Activated CD4-positive, alpha-beta T cell treated with anti-CD3 and anti-CD28 coated beads, Interleukin-2, amount 10 ng/mL, durations not matched to agents 7 days and 5 days (primary cell): ENCODE measurements at regions not wholly inside any gene's neighbourhood (a gene's known extent, or its start where the extent isn't known, plus 50 kb on each side); places are given as distances from the start of the nearest gene placed in this dataset.
A peak's percentile ranks its signal among the peaks of the same experiment; 100 is the strongest.

ENCODE experiments used
- CTCF ChIA-PET: fragments of 350-600 bp; sonication (Branson Sonifier 250); formaldehyde crosslinking; loops from one replicate; lab custom pipeline; 2021; ENCODE audit warnings: antibody characterized with exemption; lab: Charles Lee
- POLR2A ChIA-PET: fragments of 350-600 bp; sonication (Branson Sonifier 250); formaldehyde crosslinking; loops from one replicate; lab custom pipeline; 2021; ENCODE audit warnings: antibody characterized with exemption; lab: Charles Lee
- DNase-seq: peaks from one replicate; pipeline ENCODE4 v3.0.0-alpha.2; 2020
- H3K27ac Mint-ChIP-seq: one replicate; pipeline ENCODE4 v1.8.0; 2021; ENCODE audit warnings: mild to moderate bottlenecking, moderate library complexity, mixed read lengths
- H3K27me3 Mint-ChIP-seq: one replicate; pipeline ENCODE4 v1.8.0; 2021; ENCODE audit warnings: mixed read lengths
- H3K36me3 Mint-ChIP-seq: one replicate; pipeline ENCODE4 v1.8.0; 2021; ENCODE audit warnings: low read depth, mixed read lengths
- H3K4me1 Mint-ChIP-seq: one replicate; pipeline ENCODE4 v1.8.0; 2021; ENCODE audit warnings: mixed read lengths
- H3K4me3 Mint-ChIP-seq: one replicate; pipeline ENCODE4 v1.8.0; 2021; ENCODE audit warnings: mild to moderate bottlenecking, moderate library complexity, mixed read lengths
- H3K9me3 Mint-ChIP-seq: one replicate; pipeline ENCODE4 v1.8.0; 2021; ENCODE audit warnings: mixed read lengths

DNA sequence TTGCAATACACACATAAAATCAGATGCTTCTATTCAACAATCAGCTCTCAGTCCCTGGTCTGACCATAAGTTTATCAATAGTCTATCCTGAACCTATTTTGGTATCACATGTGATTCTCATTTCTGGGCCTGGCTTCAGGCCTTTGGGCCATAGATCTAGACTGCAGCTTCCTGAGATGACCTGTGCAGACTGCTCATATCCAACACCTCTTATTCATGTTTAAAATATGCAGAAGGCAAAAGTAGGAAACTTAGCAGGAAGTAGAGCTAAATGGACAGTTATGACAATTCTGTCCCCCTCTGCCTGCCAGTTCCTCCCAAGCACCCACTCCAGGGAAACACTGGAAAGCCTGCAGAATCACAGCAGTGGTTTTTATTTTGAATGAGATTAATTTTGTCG, 53.3 kb downstream of the C7orf25 start:
- Mint-ChIP-seq H3K27ac (no peak overlapping the region), H3K4me1 (peaks cover 5% of the 10 kb centered on the region), H3K27me3 (peaks cover 33% of the 10 kb centered on the region), H3K9me3 (no peaks in the 10 kb centered on the region), H3K36me3 (no peaks in the 10 kb centered on the region), H3K4me3 (no peak overlapping the region)
- DNase-seq, result no peak
- CTCF ChIA-PET, result no interaction called here
- POLR2A ChIA-PET, result no interaction called here

DNA sequence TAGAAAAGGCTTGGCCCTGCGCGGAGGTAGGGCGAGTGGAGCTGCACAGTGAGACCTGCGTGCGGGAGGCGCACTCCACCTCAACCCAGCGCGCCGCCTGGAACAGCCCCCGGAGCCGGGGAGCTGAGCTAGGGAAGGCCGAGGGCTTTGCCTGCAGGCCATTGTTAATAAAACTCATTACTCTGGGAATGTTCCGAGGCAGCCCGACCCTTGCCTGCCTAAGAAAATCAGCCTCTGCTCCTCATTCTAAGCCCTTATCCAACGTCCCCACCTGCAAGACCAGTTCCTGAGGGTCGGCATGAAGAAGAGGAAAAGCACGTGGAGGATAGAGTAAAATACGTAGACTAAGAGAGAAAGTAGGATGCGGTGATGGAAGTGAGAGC, 55.3 kb downstream of the C7orf25 start:
- CTCF ChIA-PET, result no interaction called here
- no peaks in the 10 kb centered on the region for H3K36me3 Mint-ChIP-seq
- peaks cover 39% of the 10 kb centered on the region for H3K27me3 Mint-ChIP-seq
- POLR2A ChIA-PET, result no interaction called here
- peaks cover 5% of the 10 kb centered on the region for H3K4me1 Mint-ChIP-seq
- peak overlapping the region; percentile 37 for H3K4me3 Mint-ChIP-seq
- DNase-seq, result no peak
- no peak overlapping the region for H3K27ac Mint-ChIP-seq
- H3K9me3 Mint-ChIP-seq, result no peaks in the 10 kb centered on the region

DNA sequence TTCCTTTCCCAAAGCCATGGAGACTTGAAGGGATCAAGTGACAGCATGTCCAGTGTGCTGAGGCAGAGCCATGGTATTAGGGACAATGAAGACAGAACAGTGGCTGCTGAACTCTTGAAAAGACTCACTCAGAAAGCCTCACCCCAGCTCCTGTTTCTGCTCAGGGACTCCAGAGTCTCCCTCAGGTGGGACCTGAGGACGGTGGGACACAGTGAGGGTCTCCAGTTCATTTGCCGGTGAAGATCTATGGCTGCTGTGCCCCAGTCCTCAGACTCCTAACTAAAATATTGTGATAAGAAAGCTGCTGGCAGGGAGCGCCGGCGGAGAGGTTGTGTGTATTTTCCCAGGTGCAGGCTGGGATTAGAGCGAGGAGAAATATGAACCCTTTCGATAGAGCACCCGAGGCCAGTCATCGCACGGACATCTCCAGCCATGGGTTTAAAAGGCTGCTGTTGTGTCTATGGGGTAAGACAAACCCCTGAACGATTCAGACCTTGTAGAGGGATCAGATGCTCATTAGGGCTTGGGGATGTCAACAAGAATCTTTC, 57.2 kb downstream of the C7orf25 start:
- peaks cover 5% of the 10 kb centered on the region for H3K4me1 Mint-ChIP-seq
- DNase-seq, result no peak
- no peak overlapping the region for H3K27ac Mint-ChIP-seq
- no peaks in the 10 kb centered on the region for H3K36me3 Mint-ChIP-seq
- no peaks in the 10 kb centered on the region for H3K9me3 Mint-ChIP-seq
- POLR2A ChIA-PET, result no interaction called here
- CTCF ChIA-PET, result no interaction called here
- H3K27me3 Mint-ChIP-seq, result peaks cover 37% of the 10 kb centered on the region
- H3K4me3 Mint-ChIP-seq, result no peak overlapping the region

DNA sequence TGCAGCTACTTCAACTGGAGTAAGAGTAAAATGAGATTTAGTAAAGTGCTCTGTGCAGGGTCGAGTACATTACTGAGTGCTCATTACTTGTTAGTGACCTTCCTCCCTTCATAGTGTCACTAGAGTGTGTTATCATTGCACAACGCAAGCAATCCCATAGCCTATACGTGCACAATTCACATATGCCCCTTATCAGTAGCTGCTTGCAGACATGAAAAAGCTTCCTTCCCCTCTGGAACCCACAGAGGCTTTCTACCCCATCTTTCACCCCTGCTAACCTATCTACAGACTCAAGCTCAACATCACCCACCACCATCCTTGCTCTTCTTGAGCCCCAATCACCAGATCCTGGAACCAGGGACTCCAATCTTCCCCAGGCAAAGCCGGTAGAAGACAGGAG, 59.3 kb downstream of the C7orf25 start:
- CTCF ChIA-PET, result no interaction called here

DNA sequence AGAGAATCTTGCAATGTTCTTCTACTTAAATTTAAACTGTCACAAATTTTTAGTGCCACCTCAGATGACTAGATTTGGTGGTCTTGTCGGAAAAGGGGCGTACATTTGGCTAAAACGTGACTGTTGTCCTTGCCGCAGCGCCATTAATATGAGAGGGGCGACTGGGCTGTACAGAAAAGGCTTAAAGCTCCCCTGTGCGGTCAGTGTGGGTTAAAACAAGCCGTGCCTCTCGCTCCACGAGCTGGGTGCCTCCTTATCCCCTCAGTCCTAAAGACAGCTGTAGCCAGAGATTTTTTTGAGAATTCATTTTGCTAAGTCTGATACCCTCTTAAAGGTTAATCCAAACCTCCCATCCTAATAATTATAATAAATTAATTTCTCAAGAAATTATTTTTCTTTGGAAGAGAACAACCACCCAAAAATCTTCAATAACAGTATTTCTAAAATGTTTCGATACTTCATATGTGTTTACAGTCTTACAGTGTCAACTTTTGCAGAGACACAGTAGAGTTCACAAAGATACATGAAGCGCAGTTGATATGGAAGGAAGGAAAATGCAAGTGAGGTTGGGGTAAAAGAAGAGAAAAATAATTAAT, 68.6 kb downstream of the C7orf25 start:
- no peaks in the 10 kb centered on the region for H3K9me3 Mint-ChIP-seq
- ChIA-PET CTCF (no interaction called here), POLR2A (no interaction called here)
- H3K27me3 Mint-ChIP-seq, result peaks cover 35% of the 10 kb centered on the region
- DNase-seq, result no peak
- H3K4me3 Mint-ChIP-seq, result no peak overlapping the region
- no peak overlapping the region for H3K27ac Mint-ChIP-seq
- H3K36me3 Mint-ChIP-seq, result no peaks in the 10 kb centered on the region
- H3K4me1 Mint-ChIP-seq, result no peaks in the 10 kb centered on the region

More for the DNA sequence above, 59.3 kb downstream of the C7orf25 start:
- no peak for DNase-seq
- no peak overlapping the region for H3K4me3 Mint-ChIP-seq
- H3K27me3 Mint-ChIP-seq, result peaks cover 34% of the 10 kb centered on the region
- no peak overlapping the region for H3K27ac Mint-ChIP-seq
- no peaks in the 10 kb centered on the region for H3K36me3 Mint-ChIP-seq
- no peaks in the 10 kb centered on the region for H3K9me3 Mint-ChIP-seq
- POLR2A ChIA-PET, result no interaction called here
- peaks cover 5% of the 10 kb centered on the region for H3K4me1 Mint-ChIP-seq

DNA sequence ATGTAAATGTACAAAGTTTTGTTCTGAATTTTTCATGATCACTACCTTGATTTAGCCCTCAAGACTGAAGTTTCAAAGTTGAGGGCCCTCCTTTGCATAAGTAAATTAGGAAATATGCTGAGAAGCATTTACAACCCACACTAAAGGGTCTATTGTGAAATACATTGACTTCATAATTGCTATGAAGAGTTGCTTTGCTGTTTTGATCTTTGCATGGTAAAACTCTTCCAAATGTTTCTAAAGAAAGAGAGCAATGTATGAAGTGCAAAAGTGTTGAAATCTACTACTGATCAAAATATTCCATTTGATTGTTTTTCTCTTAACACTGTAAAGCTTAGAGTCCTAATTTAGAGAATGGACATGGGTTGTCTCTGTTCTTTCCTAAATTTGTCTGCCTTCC, 77.2 kb downstream of the C7orf25 start:
- Mint-ChIP-seq H3K27me3 (no peaks in the 10 kb centered on the region), H3K9me3 (no peaks in the 10 kb centered on the region), H3K27ac (no peak overlapping the region), H3K4me3 (no peak overlapping the region), H3K36me3 (no peaks in the 10 kb centered on the region), H3K4me1 (no peaks in the 10 kb centered on the region)
- ChIA-PET POLR2A (no interaction called here), CTCF (no interaction called here)
- DNase-seq, result no peak

DNA sequence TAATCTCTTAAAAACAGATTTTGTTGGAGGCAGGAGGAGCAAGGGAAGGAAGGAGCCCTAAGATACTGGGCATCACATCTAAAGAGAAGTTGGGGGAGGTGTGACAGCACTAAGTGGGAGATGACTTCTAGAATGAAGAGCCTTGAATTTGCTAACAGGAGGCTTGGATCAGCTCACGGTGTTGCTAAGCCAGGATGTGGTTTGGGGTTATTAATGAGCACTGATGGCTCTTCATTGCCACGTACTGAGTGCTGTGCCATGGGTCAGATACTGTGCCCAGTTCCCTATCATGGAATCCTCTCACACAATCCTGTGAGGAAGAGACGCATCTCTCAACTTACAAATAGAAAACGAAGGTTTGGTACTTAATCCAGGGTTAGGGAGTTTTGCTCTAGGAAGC, 78.5 kb downstream of the C7orf25 start:
- Mint-ChIP-seq H3K36me3 (no peaks in the 10 kb centered on the region), H3K4me1 (no peaks in the 10 kb centered on the region), H3K27me3 (no peaks in the 10 kb centered on the region), H3K27ac (no peak overlapping the region), H3K9me3 (no peaks in the 10 kb centered on the region), H3K4me3 (no peak overlapping the region)
- ChIA-PET CTCF (no interaction called here), POLR2A (no interaction called here)
- DNase-seq, result no peak

DNA sequence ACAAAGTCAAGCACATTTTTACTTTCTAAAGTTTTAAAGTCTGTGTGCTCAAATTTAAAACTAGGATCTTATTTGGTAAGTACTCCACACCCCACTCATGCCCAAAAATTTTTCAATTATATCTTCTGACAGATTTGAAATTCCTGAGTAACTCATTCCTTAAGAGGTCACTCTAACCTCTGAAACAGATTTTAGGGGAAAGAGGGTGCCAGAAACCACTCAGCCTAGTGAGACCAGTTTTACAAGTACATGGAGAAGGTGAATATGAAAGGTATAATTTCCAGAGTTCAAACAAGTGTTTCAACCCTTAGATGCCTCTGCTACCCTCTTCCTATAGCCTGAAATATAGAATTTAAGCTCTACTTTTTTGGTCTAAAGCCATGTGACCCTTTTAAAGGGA, 79.2 kb downstream of the C7orf25 start:
- no peak overlapping the region for H3K4me3 Mint-ChIP-seq
- CTCF ChIA-PET, result no interaction called here
- no peaks in the 10 kb centered on the region for H3K27me3 Mint-ChIP-seq
- no peaks in the 10 kb centered on the region for H3K36me3 Mint-ChIP-seq
- POLR2A ChIA-PET, result no interaction called here
- no peak overlapping the region for H3K27ac Mint-ChIP-seq
- no peaks in the 10 kb centered on the region for H3K4me1 Mint-ChIP-seq
- no peaks in the 10 kb centered on the region for H3K9me3 Mint-ChIP-seq
- DNase-seq, result no peak

DNA sequence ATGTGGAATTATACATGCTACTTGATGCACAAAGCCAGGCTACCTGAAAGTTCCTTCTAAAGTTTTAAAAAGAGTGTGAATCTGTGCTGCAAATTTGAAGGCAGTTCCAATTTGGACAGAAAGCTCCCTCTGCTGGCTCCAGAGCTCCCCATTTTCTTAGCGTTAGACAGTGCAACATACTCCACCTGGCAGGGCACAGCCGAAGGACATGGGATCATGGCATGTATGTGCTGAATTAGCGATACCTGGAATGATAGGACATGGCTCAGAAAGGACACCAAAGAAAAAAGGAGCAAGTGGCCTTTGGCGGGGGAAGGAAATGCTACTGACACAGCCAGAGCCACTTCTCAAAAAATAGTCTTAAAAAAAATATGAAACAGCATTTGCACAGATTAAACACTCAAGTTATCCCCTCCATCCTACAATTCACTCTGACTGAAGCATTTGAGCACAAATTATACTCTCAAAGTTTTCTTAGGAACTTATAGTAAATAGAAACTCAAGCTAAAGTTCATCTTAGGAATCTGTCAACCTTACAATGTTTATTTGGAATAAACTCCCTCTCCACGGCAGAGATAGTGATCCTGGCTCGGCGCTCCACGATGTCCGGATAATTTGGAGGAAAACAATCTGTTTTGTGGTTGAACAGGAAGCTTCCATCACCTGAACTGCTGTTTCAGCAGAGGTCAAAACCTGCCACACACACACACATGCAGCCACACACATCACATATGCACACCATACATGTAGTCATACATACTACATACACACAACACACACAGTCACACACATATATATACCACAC, 80.0 kb downstream of the C7orf25 start:
- no peak overlapping the region for H3K4me3 Mint-ChIP-seq
- no peaks in the 10 kb centered on the region for H3K4me1 Mint-ChIP-seq
- H3K36me3 Mint-ChIP-seq, result no peaks in the 10 kb centered on the region
- no peak overlapping the region for H3K27ac Mint-ChIP-seq
- ChIA-PET CTCF (no interaction called here), POLR2A (no interaction called here)
- DNase-seq, result no peak
- no peaks in the 10 kb centered on the region for H3K27me3 Mint-ChIP-seq
- H3K9me3 Mint-ChIP-seq, result no peaks in the 10 kb centered on the region

DNA sequence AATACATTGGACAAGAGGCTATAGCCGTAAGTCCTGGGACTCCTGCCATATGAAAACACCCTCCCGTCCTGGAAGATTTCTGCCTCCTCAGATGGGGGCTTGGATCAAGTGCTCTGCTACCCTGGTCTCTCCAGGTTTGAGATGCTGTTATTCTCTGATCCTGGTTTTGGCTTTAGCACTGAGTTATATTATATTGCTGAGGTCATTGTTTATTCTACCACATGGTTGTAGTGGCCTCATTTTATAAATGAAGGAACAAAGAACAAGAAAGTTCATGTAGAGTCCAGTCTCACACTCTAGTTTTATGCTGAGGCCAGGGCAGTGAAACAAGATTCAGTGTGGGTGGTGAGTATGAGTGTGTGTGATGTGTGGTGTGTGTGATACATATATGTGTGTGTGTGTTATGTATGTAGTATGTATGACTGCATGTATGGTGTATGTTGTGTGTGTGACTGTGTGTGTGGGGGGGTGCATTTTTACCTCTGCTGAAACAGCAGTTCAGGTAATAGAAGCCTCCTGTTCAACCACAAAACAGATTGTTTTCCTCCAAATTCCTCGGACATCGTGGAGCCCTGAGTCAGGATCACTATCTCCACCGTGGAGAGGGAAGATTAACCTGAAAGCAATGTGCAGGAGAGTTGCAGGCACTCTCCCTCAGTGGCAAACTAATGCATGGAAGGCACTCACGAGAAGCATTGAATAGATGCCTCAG, 80.7 kb downstream of the C7orf25 start:
- ChIA-PET POLR2A (no interaction called here), CTCF (no interaction called here)
- no peaks in the 10 kb centered on the region for H3K36me3 Mint-ChIP-seq

DNA sequence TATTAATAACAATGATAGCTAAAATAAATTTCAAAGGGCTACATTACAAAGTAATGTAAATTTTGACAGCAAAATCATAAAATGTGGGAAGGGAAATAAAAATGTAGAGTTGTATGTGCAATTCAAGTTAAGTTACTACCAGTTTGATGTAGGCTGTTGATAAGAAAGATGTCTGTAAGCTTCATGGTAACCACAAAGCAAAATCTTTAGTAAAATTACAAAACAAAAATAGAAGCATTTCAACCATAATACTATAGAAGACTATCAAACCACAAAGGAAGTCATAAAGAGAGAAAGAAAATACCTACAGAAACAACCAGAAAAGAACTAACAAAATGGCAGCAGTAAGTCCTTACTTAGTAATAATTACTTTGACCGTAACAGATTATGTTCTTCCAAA, 99.1 kb downstream of the C7orf25 start:
- DNase-seq, result no peak
- H3K36me3 Mint-ChIP-seq, result no peaks in the 10 kb centered on the region
- no peak overlapping the region for H3K4me3 Mint-ChIP-seq
- ChIA-PET CTCF (no interaction called here), POLR2A (no interaction called here)
- H3K4me1 Mint-ChIP-seq, result no peaks in the 10 kb centered on the region
- H3K27ac Mint-ChIP-seq, result no peak overlapping the region
- peaks cover 1% of the 10 kb centered on the region for H3K27me3 Mint-ChIP-seq
- no peaks in the 10 kb centered on the region for H3K9me3 Mint-ChIP-seq

More for the DNA sequence above, 80.7 kb downstream of the C7orf25 start:
- Mint-ChIP-seq H3K9me3 (no peaks in the 10 kb centered on the region), H3K4me3 (no peak overlapping the region), H3K4me1 (no peaks in the 10 kb centered on the region), H3K27me3 (no peaks in the 10 kb centered on the region), H3K27ac (no peak overlapping the region)
- DNase-seq, result no peak

DNA sequence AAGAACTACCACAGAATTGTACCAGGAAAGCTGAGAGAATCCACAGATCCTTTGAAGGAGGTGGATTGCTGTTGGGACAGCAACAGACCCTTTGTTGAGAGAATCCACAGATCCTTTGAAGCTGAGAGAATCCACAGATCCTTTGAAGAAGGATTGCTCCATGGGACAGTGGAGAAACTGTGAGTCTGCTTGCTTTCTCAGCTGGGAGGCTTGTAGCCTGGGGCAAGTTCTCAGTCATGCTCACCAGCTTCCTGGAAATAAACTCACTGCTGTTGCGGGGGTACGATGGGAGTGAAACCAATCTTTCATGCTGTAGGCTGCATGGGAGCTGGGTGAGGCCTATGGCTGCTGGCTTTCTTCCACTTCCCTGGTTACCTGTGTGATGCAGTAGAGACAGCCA, 106.3 kb downstream of the C7orf25 start:
- no peak for DNase-seq
- Mint-ChIP-seq H3K27me3 (no peaks in the 10 kb centered on the region), H3K9me3 (peaks cover 3% of the 10 kb centered on the region), H3K4me3 (no peak overlapping the region), H3K4me1 (no peaks in the 10 kb centered on the region), H3K36me3 (no peaks in the 10 kb centered on the region), H3K27ac (no peak overlapping the region)
- ChIA-PET POLR2A (no interaction called here), CTCF (interaction anchor here (0.9 kb wide), 1 partner anchor 22 kb away, joined by 3 read pairs; no protein-coding TSS in a partner anchor)

DNA sequence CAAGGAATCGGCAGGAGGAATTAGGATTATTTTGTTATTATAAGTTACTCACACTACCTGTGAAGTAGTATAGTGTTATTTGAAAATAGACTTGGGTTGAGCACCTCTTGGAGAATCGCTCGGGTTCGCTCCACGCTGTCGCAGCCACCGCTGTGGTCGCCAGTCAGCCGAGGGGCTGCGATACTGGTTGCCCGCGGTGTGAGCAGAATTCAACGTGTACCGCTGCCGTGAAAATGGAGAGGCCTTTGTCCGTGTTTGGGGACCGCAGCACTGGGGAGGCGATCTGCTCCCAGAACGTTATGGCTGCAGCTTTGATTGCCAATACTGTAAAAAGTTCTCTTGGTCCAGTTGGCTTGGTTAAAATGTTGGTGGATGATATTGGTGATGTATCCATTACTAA, 117.2 kb downstream of the C7orf25 start:
- H3K27ac Mint-ChIP-seq, result no peak overlapping the region
- no peak overlapping the region for H3K4me3 Mint-ChIP-seq
- CTCF ChIA-PET, result no interaction called here
- no peaks in the 10 kb centered on the region for H3K9me3 Mint-ChIP-seq
- POLR2A ChIA-PET, result no interaction called here
- DNase-seq, result no peak
- H3K36me3 Mint-ChIP-seq, result no peaks in the 10 kb centered on the region
- peaks cover 7% of the 10 kb centered on the region for H3K27me3 Mint-ChIP-seq
- H3K4me1 Mint-ChIP-seq, result no peaks in the 10 kb centered on the region
